Astrocyte of the spinal cord (primary cell): ENCODE measurements at regions not wholly inside any gene's neighbourhood (a gene's known extent, or its start where the extent isn't known, plus 50 kb on each side); places are given as distances from the start of the nearest gene placed in this dataset.

Experiments
- DNase-seq: peaks from one replicate; pipeline ENCODE4 v3.0.0; 2011; ENCODE audit warnings: low read depth, low spot score
- H3K4me3 ChIP-seq: 2 replicates; pipeline ENCODE4 v1.5.1; 2011; ENCODE audit warnings: low read depth, mild to moderate bottlenecking, low read length, moderate library complexity
- CTCF ChIP-seq: IDR thresholded peaks from 2 replicates; pipeline ENCODE4 v1.5.1; 2012; ENCODE audit warnings: low read depth, mild to moderate bottlenecking, low read length, inconsistent platforms
- in situ Hi-C: cut with HindIII; loops from 2 replicates; pipeline ENCODE4 v1.10.0; 2017; ENCODE audit warnings: low sequenced_read_pairs

DNA sequence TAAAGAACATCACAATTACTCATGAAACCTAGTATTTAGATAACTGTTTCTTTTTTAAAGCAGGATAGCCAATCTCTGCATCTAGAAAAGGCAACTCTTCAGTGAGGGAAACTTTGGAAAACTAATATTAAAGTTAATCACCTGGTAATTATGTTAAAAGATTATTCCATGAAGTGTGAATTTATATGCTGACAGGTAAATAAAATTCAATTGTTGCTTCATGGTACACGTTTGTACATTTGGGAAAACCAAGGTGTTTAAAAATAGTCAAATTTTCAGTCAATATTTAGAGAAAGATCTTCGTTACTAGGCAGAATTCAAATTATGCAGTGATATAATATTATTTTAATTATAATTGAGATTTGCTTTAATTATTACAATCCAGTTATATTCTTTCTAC is 100.1 kb upstream of the LRFN5 start:
- in situ Hi-C loops = no loop called here
- no peak overlapping the region for H3K4me3 ChIP-seq
- no peak for DNase-seq
- no peak for TF ChIP-seq CTCF

GRCh38 chr14:41505491-41505890 is 101.2 kb upstream of the LRFN5 start:
- in situ Hi-C loops = no loop called here
- TF ChIP-seq CTCF = no peak
- no peak overlapping the region for H3K4me3 ChIP-seq
- no peak for DNase-seq

GRCh38 chr14:41498959-41499358 is 107.7 kb upstream of the LRFN5 start:
- DNase-seq = no peak
- in situ Hi-C loops = no loop called here
- TF ChIP-seq CTCF = no peak
- H3K4me3 ChIP-seq = no peak overlapping the region

GRCh38 chr14:41490323-41490722 is 116.4 kb upstream of the LRFN5 start:
- TF ChIP-seq CTCF = no peak

DNA sequence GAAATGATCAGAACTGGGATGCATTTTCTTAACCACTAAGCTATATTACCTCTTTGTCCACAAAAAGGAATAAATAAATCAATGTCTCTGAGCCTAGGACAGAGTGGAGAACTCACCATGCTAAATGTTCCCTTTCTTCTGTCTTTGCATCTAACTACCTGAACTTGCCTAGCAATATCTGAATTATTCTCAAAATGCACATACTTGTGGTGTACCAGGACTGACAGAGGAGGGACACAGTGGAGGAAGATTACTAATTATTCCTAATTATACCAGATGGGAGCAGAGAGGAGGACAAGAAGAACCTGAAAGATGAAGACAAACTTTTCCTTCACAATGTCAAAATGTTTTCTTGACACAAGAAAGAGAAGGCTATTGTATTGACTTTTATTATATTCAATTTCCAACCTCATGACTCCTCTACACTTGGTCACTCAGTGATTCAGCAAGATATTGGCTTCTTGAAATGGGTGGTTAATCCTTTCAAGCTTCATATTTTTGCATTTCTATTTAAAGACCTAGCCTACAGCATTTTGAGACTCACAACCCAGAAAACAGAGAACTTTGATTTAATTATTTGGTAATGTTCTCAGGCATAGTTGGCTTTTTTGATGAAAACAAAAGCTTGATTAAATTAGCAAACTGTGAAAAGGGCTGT is 117.2 kb upstream of the LRFN5 start:
- in situ Hi-C loops = no loop called here

More at GRCh38 chr14:41490323-41490722, 116.4 kb upstream of the LRFN5 start:
- no peak for DNase-seq
- in situ Hi-C loops = no loop called here
- no peak overlapping the region for H3K4me3 ChIP-seq

DNA sequence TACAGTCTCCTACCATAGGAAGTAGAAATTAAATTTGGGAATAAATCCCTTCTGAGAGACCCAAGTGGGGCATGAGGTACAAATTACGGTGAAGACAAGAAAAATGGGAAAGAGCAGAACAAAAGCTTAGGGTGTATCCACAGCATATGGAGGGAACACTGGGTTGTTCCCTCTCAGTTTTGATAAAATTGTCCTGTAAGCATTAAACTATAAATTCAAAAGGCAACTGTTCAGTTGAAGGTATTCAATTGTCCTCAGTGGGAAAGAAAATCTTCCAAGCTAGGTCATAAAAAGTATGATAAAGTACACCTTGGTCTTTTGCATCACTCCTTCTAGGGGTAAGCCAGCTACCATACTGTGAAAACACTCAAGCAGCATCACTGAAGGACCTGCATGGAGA is 118.3 kb upstream of the LRFN5 start:
- in situ Hi-C loops = no loop called here
- H3K4me3 ChIP-seq = no peak overlapping the region
- no peak for TF ChIP-seq CTCF
- DNase-seq = no peak

More for the DNA sequence above, 117.2 kb upstream of the LRFN5 start:
- TF ChIP-seq CTCF = no peak
- DNase-seq = no peak
- no peak overlapping the region for H3K4me3 ChIP-seq

DNA sequence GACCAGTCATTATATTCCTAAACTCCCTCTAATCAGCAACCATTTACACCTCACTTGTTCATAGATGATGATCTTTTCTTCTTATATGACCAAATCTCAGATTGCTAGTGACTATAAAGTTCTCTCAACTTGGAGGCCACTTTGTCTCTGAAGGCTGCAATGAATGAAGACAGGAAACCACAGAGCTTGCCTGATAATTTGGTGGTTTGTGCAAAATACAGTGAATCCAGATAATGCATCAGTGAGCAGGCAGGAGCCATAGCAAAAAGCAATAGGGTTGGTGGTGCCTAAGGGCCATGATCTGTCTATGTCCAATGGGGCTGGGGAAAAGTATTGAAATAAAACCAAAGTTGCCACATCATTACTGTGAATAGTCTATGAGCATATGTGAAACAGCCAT is 123.8 kb upstream of the LRFN5 start:
- in situ Hi-C loops = no loop called here
- no peak overlapping the region for H3K4me3 ChIP-seq
- TF ChIP-seq CTCF = no peak
- no peak for DNase-seq
